ENCODE measurements at regions not wholly inside any gene's neighbourhood (a gene's known extent, or its start where the extent isn't known, plus 50 kb on each side); places are given as distances from the start of the nearest gene placed in this dataset.

DNA sequence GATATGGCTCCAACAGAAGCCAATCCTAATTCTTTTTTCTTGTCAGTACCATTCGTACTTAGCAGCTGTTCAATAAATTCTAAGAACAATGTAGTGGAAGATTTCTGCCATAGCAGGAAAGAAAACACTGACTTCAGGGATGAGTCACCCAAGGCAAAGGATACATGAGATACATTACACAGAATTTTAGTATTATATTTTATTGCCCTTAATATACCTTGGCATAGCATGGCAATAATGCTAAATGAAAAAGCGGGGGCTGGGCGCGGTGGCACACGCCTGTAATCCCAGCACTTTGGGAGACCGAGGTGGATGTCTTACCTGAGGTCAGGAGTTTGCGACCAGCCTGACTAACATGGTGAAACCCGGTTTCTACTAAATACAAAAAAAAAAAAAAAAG is 619.1 kb upstream of the DAB2 start:
- no peak for TF ChIP-seq POLR2AphosphoS5 (IDR thresholded peaks at IDR 0.05)
- no peak for TF ChIP-seq POLR2A (IDR thresholded peaks at IDR 0.05)
